HG03520 (cell line): ENCODE measurements at regions not wholly inside any gene's neighbourhood (a gene's known extent, or its start where the extent isn't known, plus 50 kb on each side); places are given as distances from the start of the nearest gene placed in this dataset.

ENCODE experiments used
- ATAC-seq: cut with Tn5 transposase; IDR thresholded peaks from one replicate; pipeline ENCODE4 v1.9.1; 2021; ENCODE audit warnings: mild to moderate bottlenecking, moderate library complexity; ENCODE audit not compliant: unreplicated experiment

GRCh38 chr6:66751630-66752029 is 1044.6 kb upstream of the EYS start:
- ATAC-seq = no peak

GRCh38 chr6:66740346-66740745 is 1033.3 kb upstream of the EYS start:
- no peak for ATAC-seq

DNA sequence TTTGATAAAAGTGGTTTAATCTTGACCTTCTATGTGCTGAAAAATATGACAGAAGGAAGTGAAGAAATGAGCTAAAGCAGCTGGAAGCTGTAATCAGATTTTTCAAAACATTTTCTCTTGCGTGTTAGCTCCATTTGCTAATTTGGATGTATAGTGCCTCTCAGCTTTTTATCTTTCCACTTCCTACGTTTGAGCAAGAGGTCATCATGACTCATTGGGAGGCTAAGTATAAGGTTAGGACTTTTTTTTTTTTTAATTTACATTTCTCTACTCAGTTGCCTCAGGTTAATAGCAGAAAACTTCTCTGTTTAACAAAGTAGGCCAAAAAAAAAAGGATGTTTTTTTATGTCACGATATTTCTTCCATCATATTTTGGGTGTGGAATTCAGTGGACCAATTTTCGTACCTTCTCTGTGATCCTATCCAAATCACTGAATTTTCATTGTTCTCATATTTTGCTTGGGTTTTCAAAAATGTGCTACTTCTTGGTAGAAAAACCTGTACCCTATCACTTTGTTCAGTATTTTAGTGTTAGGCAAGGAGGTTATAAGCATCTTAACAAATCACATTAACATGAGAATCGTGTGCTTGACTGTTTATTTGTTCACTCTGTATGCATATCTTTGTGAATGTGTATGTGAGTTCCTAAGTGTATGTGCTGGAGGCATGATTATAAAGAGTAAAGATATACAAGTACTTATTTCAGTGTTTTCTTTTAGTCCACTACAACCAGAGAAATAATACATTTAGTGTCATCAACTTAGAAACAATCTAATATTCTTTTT is 1028.3 kb upstream of the EYS start:
- no peak for ATAC-seq

DNA sequence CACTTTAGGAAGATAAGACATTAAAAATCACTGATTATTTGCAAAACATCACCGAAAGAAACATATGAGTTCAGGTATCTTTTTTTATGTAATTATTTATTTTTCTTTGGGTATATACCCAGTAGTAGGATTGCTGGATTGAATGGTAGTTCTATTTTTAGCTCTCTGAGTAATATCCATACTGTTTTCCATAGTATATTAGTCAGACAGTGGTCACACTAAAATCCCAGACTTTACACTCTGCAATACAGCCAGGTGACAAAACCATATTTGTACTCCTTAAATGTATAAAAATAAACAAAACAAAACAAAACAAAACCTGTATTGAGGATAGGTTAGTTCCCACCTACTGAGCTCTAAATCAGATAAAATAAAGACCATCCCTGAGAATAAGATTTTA is 1024.3 kb upstream of the EYS start:
- no peak for ATAC-seq

DNA sequence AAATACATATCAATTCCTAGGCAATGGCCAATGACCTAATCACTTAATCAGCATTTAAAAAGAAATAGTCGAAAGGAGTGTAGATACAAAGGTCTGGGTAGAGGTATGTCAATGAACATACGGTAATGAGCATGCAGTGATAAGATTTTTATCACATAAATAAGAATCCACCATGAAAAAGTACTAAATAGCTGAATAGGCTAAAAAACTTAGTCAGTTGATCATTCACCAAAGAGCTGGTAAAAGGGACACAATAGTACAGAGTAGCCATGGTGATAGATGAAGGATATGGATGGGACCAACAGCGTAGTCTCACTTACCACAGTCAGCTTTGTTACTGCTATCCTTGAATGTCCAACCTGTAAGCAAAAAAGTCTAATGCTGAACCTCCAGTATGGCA is 1018.6 kb upstream of the EYS start:
- ATAC-seq = no peak

GRCh38 chr6:66717801-66718200 is 1010.8 kb upstream of the EYS start:
- no peak for ATAC-seq

DNA sequence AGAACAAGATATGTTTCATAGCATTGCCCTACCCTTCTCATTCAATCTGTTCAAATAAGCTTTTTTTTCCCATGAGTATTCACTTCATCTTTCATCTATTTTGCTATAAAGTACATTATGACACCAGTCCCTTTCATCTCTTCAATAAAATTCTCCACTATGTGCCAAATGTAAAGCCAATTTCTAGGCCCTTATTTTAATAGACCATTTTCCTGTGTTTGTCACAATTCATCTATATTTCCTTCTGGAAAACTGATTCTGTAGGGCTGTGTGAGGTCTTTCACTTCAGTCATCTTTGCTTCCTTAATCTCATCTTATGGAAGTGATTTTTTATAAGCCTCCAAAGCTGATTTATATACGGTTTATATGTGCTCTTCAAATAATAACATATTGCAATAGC is 992.4 kb upstream of the EYS start:
- no peak for ATAC-seq

DNA sequence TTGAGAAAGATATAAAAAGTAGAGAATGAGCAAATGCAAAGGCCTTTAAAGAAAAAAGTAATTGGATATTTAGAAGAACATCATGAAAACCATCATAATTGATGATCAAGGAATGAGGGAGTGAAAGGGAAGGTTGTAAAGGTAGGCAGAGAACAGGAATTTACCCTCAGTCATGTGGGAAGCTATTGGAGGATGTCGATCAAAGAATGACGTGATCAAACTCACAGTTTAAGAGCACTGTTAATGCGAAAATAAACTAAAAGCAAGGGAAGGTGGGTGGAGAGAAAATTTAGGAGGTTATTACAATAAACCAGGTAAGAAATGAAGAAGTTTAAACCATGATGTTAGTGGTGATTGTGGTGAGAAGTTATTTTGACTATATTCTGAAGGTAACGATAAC is 982.6 kb upstream of the EYS start:
- ATAC-seq = no peak

- no peak for ATAC-seq
Measured at GRCh38 chr6:66687611-66688140, 980.6 kb upstream of the EYS start.

DNA sequence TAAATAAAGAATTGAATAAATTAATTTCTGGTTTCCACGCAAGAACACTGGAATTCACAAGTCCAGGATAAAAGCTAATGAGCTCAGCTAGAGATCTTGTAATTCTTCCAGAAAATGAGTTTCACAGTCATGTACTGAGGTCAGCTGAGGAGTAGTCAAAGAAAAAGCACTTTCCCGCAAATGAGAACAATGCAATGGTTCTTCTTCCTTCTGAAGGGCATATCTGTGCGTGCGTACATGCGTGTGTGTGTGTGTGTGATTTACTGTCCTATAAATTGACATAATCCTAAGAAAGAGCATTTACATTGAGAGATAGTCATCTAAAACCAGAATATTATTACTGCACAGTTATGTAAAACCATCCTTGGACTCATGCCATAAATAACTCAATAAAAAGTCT is 968.9 kb upstream of the EYS start:
- no peak for ATAC-seq

- no peak for ATAC-seq
Measured at GRCh38 chr6:66664112-66664511, 957.1 kb upstream of the EYS start.

DNA sequence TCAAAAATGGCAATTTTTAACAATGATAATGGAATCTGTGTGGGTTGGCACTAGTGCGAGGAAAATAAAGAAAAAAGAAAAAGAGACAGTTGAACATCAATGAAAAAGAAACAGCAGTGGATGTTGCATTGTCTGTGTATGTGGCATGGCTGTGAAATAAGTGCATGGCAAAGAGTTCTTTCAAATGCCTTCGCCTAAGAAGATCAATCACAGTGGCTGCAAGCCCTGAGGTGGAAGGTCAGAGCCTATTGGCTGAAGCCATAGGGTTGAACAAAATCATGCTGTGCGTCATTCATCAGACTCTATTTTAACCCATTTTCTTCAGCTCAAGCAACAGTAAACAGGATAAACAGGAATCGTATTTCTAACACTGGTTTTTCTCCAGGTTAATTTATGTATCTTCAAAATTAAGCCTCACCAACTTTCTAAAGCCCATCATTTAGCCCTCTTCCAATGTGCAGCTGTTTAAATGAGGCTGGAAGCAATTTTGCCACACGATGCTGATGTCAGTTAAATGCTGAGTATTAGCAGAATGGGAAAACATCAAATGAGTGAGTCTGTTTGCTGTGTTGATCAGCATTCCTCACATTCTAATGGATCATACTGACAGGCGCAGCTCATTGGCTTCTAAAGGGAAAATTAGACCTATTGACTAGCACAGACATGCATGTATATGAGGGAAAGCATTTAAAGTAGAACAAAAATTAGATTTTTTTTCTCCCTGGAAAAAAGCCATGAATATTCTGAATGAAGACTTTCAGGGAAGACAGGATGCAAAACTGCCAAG is 955.9 kb upstream of the EYS start:
- no peak for ATAC-seq

- ATAC-seq = no peak
Measured at GRCh38 chr6:66662196-66662595, 955.2 kb upstream of the EYS start.

DNA sequence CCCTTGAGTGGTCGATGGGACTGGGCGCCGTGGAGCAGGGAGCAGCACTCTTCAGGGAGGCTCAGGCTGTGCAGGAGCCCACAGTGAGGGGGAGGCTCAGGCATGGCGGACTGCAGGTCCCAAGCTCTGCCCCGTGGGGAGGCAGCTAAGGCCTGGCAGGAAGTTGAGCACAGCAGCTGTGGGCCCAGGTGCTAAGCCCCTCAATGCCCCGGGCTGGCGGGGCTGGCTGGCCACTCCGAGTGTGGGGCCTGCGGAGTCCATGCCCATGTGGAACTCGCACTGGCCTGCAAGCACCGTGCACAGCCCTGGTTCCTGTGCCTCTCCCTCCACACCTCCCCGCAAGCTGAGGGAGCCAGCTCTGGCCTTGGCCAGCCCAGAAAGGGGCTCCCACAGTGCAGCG is 948.4 kb upstream of the EYS start:
- ATAC-seq = no peak

- no peak for ATAC-seq
Measured at GRCh38 chr6:66638518-66638917, 931.5 kb upstream of the EYS start.

GRCh38 chr6:66638099-66638498 is 931.1 kb upstream of the EYS start:
- no peak for ATAC-seq

- ATAC-seq = no peak
Measured at GRCh38 chr6:66628917-66629316, 921.9 kb upstream of the EYS start.

GRCh38 chr6:66623050-66623449 is 916.0 kb upstream of the EYS start:
- no peak for ATAC-seq

- no peak for ATAC-seq
Measured at GRCh38 chr6:66605971-66606370, 898.9 kb upstream of the EYS start.

GRCh38 chr6:66605011-66605410 is 898.0 kb upstream of the EYS start:
- ATAC-seq = no peak

- no peak for ATAC-seq
Measured at GRCh38 chr6:66599541-66599940, 892.5 kb upstream of the EYS start.

DNA sequence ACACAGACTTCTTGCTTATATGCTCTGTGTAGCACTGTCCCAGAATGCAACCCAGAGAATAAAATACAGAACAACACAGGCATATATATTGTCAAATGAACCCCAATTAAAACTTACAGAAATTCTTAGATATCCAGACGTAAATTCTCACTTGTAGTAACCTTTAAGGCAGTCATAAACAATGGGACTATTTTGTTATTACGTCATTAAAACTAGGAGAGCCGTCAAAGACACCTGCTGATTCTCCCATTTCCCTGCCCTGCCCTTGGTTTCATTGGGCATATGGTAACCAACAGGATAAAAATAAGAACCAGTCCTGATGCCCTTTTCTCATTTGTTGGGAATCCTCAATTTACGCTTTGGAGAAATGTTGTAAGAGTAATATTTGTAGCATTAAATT is 871.3 kb upstream of the EYS start:
- ATAC-seq = no peak
